Pancreas (tissue), 10 donors: ENCODE measurements at regions not wholly inside any gene's neighbourhood (a gene's known extent, or its start where the extent isn't known, plus 50 kb on each side); places are given as distances from the start of the nearest gene placed in this dataset.

Experiments used
- ATAC-seq, 4 donors: fragments of 200-7000 bp; cut with Tn5 transposase; one replicate each; pipeline versions ENCODE4 v1.8.0 to v1.9.1; 2020; ENCODE audit warnings: mild to moderate bottlenecking in 4 of 4, moderate library complexity in 4 of 4
- DNase-seq, 6 donors: peaks; one replicate each; pipeline ENCODE4 v3.0.0-alpha.2; 2020
- FAIRE-seq: peaks from 2 replicates; lab custom pipeline; 2012; peaks lifted over from hg19 to GRCh38; lab: Jason Lieb, UNC
- H3K27ac ChIP-seq, 4 donors: fragments of 200-600 bp; sonication (generic); 1 replicate in 3 of 4; 2 replicates in 1 of 4; pipeline versions ENCODE4 v1.5.0 to v1.8.0; 2020
- H3K27me3 ChIP-seq, 4 donors: fragments of 200-600 bp; one replicate each; pipeline ENCODE4 v1.8.0; 2021
- H3K36me3 ChIP-seq, 3 donors: fragments of 200-600 bp; sonication (generic) in 1 of 3; one replicate each; pipeline versions ENCODE4 v1.5.0 to v1.8.0; 2020 to 2021
- H3K4me1 ChIP-seq, 3 donors: fragments of 200-600 bp; one replicate each; pipeline ENCODE4 v1.8.0; 2021
- H3K4me3 ChIP-seq, 4 donors: fragments of 200-600 bp; sonication (generic) in 2 of 4; one replicate each; pipeline versions ENCODE4 v1.5.0 to v1.8.0; 2020 to 2021
- H3K9me3 ChIP-seq, 4 donors: fragments of 200-600 bp; one replicate each; pipeline ENCODE4 v1.8.0; 2021
- WGBS, 2 donors: extraction: QIAGEN DNeasy Blood & Tissue Kit; methylation state at CpG; one replicate each; pipeline ENCODE4 v1.1.7; 2013; 5-methylcytosine and 5-hydroxymethylcytosine counted together
- intact Hi-C, 3 donors: fragments of 100-400 bp; cut with DNase I; formaldehyde crosslinking; loops; one replicate each; pipeline versions ENCODE4 v1.11.1 to v1.14.2; 2022
- TF ChIP-seq, protein P1 (sequence below), 4 donors: fragments of 200-600 bp; sonication (generic) in 3 of 4; IDR thresholded peaks; one replicate each; pipeline versions ENCODE4 v1.5.0 to v1.8.0; 2021; ENCODE audit warnings: antibody characterized with exemption in 4 of 4
- donor health status: healthy with polysubstance abuse.
- donor health status: DM: no; HTN: no; CAD: no; lungs with moderate emphysema.
- donor health status: DM: no; HTN: no; CAD: no.
- donor health status: control.
- donor health status: control.
- donor health status: Bipolar disorder and iron deficiency.
- donor health status: DM: yes; HTN: yes; CAD: no.
- donor health status: DM: no; HTN: no; CAD: no.
- donor health status: DM: no; HTN: no; CAD: no.
- donor health status: DM: yes; HTN: yes; CAD: no.

DNA sequence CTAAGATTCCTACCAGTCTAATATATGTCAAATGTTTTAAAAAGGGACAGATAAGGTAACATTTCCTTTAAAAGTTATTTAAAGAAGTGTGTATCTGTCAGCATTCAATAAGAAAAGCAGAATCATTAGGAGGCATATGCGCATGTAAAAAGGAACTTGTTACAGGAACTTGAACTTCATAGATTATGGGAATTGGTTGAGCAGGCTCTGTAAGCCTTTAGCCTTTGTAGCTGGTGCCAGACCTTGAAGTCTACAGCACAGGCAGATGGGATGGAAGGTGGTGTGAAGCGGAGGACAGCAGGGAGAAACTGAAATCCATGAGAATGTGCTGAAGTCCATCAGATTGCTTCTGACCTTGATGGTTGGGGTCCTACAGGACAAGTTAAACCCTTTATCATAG lies 138.3 kb upstream of the ST6GAL2 start:
- FAIRE-seq (no peak), DNase-seq (no peak), ATAC-seq (no peak)
- TF ChIP-seq, protein P1, sequence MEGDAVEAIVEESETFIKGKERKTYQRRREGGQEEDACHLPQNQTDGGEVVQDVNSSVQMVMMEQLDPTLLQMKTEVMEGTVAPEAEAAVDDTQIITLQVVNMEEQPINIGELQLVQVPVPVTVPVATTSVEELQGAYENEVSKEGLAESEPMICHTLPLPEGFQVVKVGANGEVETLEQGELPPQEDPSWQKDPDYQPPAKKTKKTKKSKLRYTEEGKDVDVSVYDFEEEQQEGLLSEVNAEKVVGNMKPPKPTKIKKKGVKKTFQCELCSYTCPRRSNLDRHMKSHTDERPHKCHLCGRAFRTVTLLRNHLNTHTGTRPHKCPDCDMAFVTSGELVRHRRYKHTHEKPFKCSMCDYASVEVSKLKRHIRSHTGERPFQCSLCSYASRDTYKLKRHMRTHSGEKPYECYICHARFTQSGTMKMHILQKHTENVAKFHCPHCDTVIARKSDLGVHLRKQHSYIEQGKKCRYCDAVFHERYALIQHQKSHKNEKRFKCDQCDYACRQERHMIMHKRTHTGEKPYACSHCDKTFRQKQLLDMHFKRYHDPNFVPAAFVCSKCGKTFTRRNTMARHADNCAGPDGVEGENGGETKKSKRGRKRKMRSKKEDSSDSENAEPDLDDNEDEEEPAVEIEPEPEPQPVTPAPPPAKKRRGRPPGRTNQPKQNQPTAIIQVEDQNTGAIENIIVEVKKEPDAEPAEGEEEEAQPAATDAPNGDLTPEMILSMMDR (IDR thresholded peaks at IDR 0.05), result no peak
- no peaks in the 10 kb centered on the region for H3K36me3 ChIP-seq
- intact Hi-C loops, result no loop called here
- no peak overlapping the region for H3K4me3 ChIP-seq
- H3K9me3 ChIP-seq, result no peaks in the 10 kb centered on the region
- no peaks in the 10 kb centered on the region for H3K27me3 ChIP-seq
- no peak overlapping the region for H3K27ac ChIP-seq
- 88 to 94% methylated on average over 2 of the region's 2 CpGs for WGBS, 2 donors
- no peaks in the 10 kb centered on the region for H3K4me1 ChIP-seq

GRCh38 chr2:107025291-107025857 lies 139.4 kb upstream of the ST6GAL2 start:
- DNase-seq, result no peak
- Histone ChIP-seq H3K4me1 (no peaks in the 10 kb centered on the region), H3K27me3 (no peaks in the 10 kb centered on the region), H3K4me3 (no peak overlapping the region), H3K9me3 (no peaks in the 10 kb centered on the region), H3K36me3 (no peaks in the 10 kb centered on the region), H3K27ac (no peak overlapping the region)
- TF ChIP-seq, protein P1 (IDR thresholded peaks at IDR 0.05), result no peak
- intact Hi-C loops, result no loop called here
- 68 to 70% methylated on average over 6 of the region's 6 CpGs for WGBS, 2 donors
- no peak for FAIRE-seq
- ATAC-seq, result no peak

GRCh38 chr2:107025869-107026380 lies 140.0 kb upstream of the ST6GAL2 start:
- 50 to 62% methylated on average over 8 of the region's 8 CpGs for WGBS, 2 donors
- Histone ChIP-seq H3K4me1 (no peaks in the 10 kb centered on the region), H3K9me3 (no peaks in the 10 kb centered on the region), H3K4me3 (no peak overlapping the region), H3K27ac (no peak overlapping the region), H3K27me3 (no peaks in the 10 kb centered on the region), H3K36me3 (no peaks in the 10 kb centered on the region)
- TF ChIP-seq, protein P1 (IDR thresholded peaks at IDR 0.05), result no peak
- no peak for ATAC-seq
- no peak for DNase-seq
- intact Hi-C loops, result no loop called here
- FAIRE-seq, result no peak

GRCh38 chr2:107027205-107027604 lies 141.2 kb upstream of the ST6GAL2 start:
- Histone ChIP-seq H3K27ac (no peak overlapping the region), H3K27me3 (no peaks in the 10 kb centered on the region), H3K9me3 (no peaks in the 10 kb centered on the region), H3K4me1 (no peaks in the 10 kb centered on the region), H3K4me3 (no peak overlapping the region), H3K36me3 (no peaks in the 10 kb centered on the region)
- no peak for DNase-seq
- intact Hi-C loops, result no loop called here
- 33 to 37% methylated on average over 1 of the region's 1 CpG for WGBS, 2 donors
- TF ChIP-seq, protein P1 (IDR thresholded peaks at IDR 0.05), result no peak
- ATAC-seq, result no peak
- no peak for FAIRE-seq

GRCh38 chr2:107027810-107028209 lies 141.8 kb upstream of the ST6GAL2 start:
- Histone ChIP-seq H3K9me3 (no peaks in the 10 kb centered on the region), H3K4me1 (no peaks in the 10 kb centered on the region), H3K27ac (no peak overlapping the region), H3K36me3 (no peaks in the 10 kb centered on the region), H3K4me3 (no peak overlapping the region), H3K27me3 (no peaks in the 10 kb centered on the region)
- TF ChIP-seq, protein P1 (IDR thresholded peaks at IDR 0.05), result no peak
- FAIRE-seq (no peak), DNase-seq (no peak), ATAC-seq (no peak)
- intact Hi-C loops, result no loop called here
